Breast epithelium (tissue), 4 donors: ENCODE measurements at regions not wholly inside any gene's neighbourhood (a gene's known extent, or its start where the extent isn't known, plus 50 kb on each side); places are given as distances from the start of the nearest gene placed in this dataset.

Experiments used
- DNase-seq, 2 donors: peaks; one replicate each; pipeline ENCODE4 v3.0.0-alpha.2; 2019; ENCODE audit warnings: low spot score in 2 of 2
- H3K27ac ChIP-seq, 2 donors: fragments of 200-600 bp; sonication (generic) in 1 of 2; one replicate each; pipeline ENCODE4 v1.5.1; 2016 to 2019; ENCODE audit warnings: mild to moderate bottlenecking in 1 of 2
- H3K27me3 ChIP-seq, 2 donors: fragments of 200-600 bp; sonication (generic) in 1 of 2; one replicate each; pipeline versions ENCODE4 v1.5.1 to v1.6.0; 2017 to 2019; ENCODE audit warnings: control low read depth in 1 of 2, mild to moderate bottlenecking in 1 of 2
- H3K36me3 ChIP-seq: fragments of 200-600 bp; one replicate; pipeline ENCODE4 v1.5.1; 2019
- H3K4me1 ChIP-seq, 2 donors: fragments of 200-600 bp; sonication (generic); one replicate each; pipeline ENCODE4 v1.5.1; 2016 to 2019; ENCODE audit warnings: control low read depth in 1 of 2
- H3K4me3 ChIP-seq, 3 donors: fragments of 200-600 bp; sonication (generic); 1 replicate in 2 of 3; 2 replicates in 1 of 3; pipeline ENCODE4 v1.5.1; 2016 to 2019; ENCODE audit warnings: mild to moderate bottlenecking in 3 of 3, moderate library complexity in 2 of 3
- H3K9me3 ChIP-seq, 2 donors: fragments of 200-600 bp; sonication (generic) in 1 of 2; one replicate each; pipeline ENCODE4 v1.5.1; 2016 to 2019; ENCODE audit warnings: control low read depth in 1 of 2
- POLR2A ChIP-seq: fragments of 450-650 bp; IDR thresholded peaks from one replicate; pipeline ENCODE4 v1.6.1; 2016; ENCODE audit warnings: antibody characterized with exemption, mild to moderate bottlenecking, moderate library complexity
- POLR2AphosphoS5 ChIP-seq, 3 donors: sonication (generic); formaldehyde crosslinking; IDR thresholded peaks; one replicate each; pipeline ENCODE4 v1.6.1; 2017; ENCODE audit warnings: antibody characterized with exemption in 3 of 3
- intact Hi-C: fragments of 100-400 bp; cut with DNase I; formaldehyde crosslinking; loops from one replicate; pipeline ENCODE4 v1.15.1; 2023; ENCODE audit warnings: low total_unique reads
- TF ChIP-seq, protein P1 (sequence below), 3 donors: fragments of 450-650 bp; IDR thresholded peaks; one replicate each; pipeline ENCODE4 v1.5.1; 2016 to 2017; ENCODE audit warnings: antibody characterized with exemption in 3 of 3, mild to moderate bottlenecking in 3 of 3, moderate library complexity in 3 of 3

DNA sequence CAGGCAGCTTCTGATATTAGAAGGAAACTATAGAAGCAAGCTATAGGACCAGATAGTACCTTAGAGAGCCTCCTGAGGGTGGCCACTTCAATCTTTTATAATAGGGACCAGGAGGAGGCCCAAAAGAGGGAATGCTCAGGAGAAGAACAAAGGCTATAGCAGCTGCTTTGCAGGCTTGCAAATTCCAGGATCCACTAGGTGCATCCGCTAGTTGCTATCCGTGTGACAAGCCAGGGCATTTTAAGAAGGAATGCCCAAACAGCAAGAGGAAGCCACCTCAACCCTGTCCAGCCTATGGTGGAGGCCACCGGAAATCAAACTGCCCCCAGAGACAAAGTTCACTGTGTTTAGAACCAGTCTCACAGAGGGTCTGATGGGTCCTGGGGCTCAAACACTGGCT, 192.6 kb upstream of the KIF2B start:
- no peak for DNase-seq
- no peaks in the 10 kb centered on the region for H3K9me3 ChIP-seq
- intact Hi-C loops: no loop called here
- H3K4me1 ChIP-seq: no peaks in the 10 kb centered on the region
- H3K4me3 ChIP-seq: no peak overlapping the region
- H3K36me3 ChIP-seq: no peaks in the 10 kb centered on the region
- TF ChIP-seq, protein P1, sequence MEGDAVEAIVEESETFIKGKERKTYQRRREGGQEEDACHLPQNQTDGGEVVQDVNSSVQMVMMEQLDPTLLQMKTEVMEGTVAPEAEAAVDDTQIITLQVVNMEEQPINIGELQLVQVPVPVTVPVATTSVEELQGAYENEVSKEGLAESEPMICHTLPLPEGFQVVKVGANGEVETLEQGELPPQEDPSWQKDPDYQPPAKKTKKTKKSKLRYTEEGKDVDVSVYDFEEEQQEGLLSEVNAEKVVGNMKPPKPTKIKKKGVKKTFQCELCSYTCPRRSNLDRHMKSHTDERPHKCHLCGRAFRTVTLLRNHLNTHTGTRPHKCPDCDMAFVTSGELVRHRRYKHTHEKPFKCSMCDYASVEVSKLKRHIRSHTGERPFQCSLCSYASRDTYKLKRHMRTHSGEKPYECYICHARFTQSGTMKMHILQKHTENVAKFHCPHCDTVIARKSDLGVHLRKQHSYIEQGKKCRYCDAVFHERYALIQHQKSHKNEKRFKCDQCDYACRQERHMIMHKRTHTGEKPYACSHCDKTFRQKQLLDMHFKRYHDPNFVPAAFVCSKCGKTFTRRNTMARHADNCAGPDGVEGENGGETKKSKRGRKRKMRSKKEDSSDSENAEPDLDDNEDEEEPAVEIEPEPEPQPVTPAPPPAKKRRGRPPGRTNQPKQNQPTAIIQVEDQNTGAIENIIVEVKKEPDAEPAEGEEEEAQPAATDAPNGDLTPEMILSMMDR (IDR thresholded peaks at IDR 0.05): no peak
- no peak for TF ChIP-seq POLR2AphosphoS5 (IDR thresholded peaks at IDR 0.05)
- TF ChIP-seq POLR2A: no peak
- H3K27ac ChIP-seq: no peak overlapping the region
- no peaks in the 10 kb centered on the region for H3K27me3 ChIP-seq

DNA sequence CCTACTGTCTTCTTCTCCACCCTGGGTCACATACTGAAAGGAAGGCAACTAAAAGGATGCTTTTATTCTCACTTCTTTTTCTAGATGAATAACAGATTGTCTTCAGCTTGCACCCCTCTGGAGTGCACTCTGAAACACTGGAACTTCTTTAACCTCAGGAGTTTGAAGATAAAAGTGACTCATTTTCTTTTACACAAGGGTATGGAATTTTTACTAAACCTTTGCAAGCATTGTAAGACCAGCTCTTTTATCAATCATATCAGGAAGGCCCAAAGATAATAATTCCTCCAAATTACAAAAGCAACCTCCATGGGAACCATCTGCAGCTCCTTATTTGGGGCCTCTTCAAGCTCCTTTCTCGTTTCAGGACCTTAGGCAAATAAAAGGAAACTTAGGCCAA, 193.5 kb upstream of the KIF2B start:
- H3K4me1 ChIP-seq: no peaks in the 10 kb centered on the region
- H3K27me3 ChIP-seq: no peaks in the 10 kb centered on the region
- H3K9me3 ChIP-seq: no peaks in the 10 kb centered on the region
- H3K4me3 ChIP-seq: no peak overlapping the region
- no peak for DNase-seq
- no peaks in the 10 kb centered on the region for H3K36me3 ChIP-seq
- no peak overlapping the region for H3K27ac ChIP-seq
- TF ChIP-seq, protein P1 (IDR thresholded peaks at IDR 0.05): no peak
- TF ChIP-seq POLR2A (no peak), POLR2AphosphoS5 (IDR thresholded peaks at IDR 0.05) (no peak)
- intact Hi-C loops: no loop called here

DNA sequence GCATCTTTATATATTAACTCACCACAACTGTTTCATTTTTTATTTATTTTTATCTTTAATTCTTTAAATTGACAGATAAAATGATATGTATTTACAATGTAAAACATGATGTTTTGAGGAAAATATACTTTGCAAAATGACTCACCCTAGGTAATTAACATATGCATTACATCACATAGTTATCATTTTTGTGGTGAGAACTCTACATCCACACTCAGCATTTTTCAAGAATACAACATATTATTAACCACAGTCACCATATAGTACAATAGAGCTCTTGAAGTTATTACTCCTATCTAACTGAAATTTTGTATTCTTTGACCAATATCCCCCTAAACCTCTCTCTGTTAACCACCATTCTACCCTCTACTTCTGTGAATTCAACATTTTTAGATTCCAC, 194.7 kb upstream of the KIF2B start:
- intact Hi-C loops: no loop called here
- H3K27ac ChIP-seq: no peak overlapping the region
- no peaks in the 10 kb centered on the region for H3K9me3 ChIP-seq
- no peak for DNase-seq
- H3K4me3 ChIP-seq: no peak overlapping the region
- no peaks in the 10 kb centered on the region for H3K4me1 ChIP-seq
- no peaks in the 10 kb centered on the region for H3K27me3 ChIP-seq
- TF ChIP-seq POLR2AphosphoS5 (IDR thresholded peaks at IDR 0.05) (no peak), POLR2A (no peak)
- TF ChIP-seq, protein P1 (IDR thresholded peaks at IDR 0.05): no peak
- no peaks in the 10 kb centered on the region for H3K36me3 ChIP-seq

DNA sequence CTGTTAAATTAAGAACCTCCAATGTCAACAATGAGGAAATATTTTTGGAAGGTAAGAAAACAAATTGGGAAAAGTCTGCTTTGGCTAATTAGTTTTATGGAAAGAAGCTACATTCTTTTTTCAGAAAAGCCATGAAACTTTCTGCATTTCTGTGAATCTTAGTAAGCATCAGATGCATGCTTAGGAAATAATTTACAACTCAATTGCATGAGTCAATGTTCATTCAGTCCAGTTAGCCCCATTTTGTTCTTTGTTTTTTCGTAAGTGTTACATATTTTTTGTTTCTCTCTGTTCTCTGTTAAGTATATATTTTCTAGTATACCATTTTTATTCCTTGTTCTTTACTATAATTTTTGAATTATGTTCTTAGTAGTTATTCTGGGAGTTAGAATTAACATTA, 195.2 kb upstream of the KIF2B start:
- no peaks in the 10 kb centered on the region for H3K4me1 ChIP-seq
- no peaks in the 10 kb centered on the region for H3K9me3 ChIP-seq
- no peak overlapping the region for H3K27ac ChIP-seq
- H3K27me3 ChIP-seq: no peaks in the 10 kb centered on the region
- no peak for DNase-seq
- H3K4me3 ChIP-seq: no peak overlapping the region
- TF ChIP-seq, protein P1 (IDR thresholded peaks at IDR 0.05): no peak
- intact Hi-C loops: no loop called here
- H3K36me3 ChIP-seq: no peaks in the 10 kb centered on the region

DNA sequence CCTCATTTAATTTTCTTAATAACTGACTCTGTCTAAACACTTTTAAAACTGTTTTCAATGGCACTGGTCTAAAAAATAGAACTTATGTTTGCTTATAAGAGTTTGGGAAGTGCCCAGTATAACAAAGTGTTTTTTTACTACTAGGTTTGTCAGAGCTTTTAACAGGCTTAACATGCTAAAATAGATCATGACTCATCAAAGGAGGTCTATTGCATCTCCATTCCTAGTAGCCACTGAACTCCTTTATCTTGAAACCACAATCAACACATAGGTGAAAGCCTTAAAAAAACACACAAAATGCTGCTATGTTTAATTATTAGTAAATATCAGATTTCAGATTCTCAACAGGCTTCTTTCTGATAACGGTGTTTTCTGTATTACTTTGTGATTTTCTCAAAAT, 196.4 kb upstream of the KIF2B start:
- no peaks in the 10 kb centered on the region for H3K27me3 ChIP-seq
- intact Hi-C loops: no loop called here
- TF ChIP-seq, protein P1 (IDR thresholded peaks at IDR 0.05): no peak
- TF ChIP-seq POLR2A (no peak), POLR2AphosphoS5 (IDR thresholded peaks at IDR 0.05) (no peak)
- no peak for DNase-seq
- H3K4me3 ChIP-seq: no peak overlapping the region
- H3K36me3 ChIP-seq: no peaks in the 10 kb centered on the region
- no peaks in the 10 kb centered on the region for H3K9me3 ChIP-seq
- no peaks in the 10 kb centered on the region for H3K4me1 ChIP-seq
- H3K27ac ChIP-seq: no peak overlapping the region
